LNCaP clone FGC (cell line): ENCODE measurements at regions not wholly inside any gene's neighbourhood (a gene's known extent, or its start where the extent isn't known, plus 50 kb on each side); places are given as distances from the start of the nearest gene placed in this dataset.

Experiments
- DNase-seq: peaks from one replicate; pipeline ENCODE4 v3.0.0-alpha.2; 2011; ENCODE audit warnings: low read depth
- H3K4me3 ChIP-seq: 2 replicates; pipeline ENCODE4 v1.5.1; 2011; ENCODE audit warnings: mild to moderate bottlenecking, low read depth, low read length, control low read depth
- TF ChIP-seq, protein P1 (sequence below): IDR thresholded peaks from 2 replicates; pipeline ENCODE4 v1.5.1; 2012; ENCODE audit warnings: mild to moderate bottlenecking; ENCODE audit not compliant: control insufficient read depth, insufficient read depth; ENCODE audit errors: extremely low read depth

DNA sequence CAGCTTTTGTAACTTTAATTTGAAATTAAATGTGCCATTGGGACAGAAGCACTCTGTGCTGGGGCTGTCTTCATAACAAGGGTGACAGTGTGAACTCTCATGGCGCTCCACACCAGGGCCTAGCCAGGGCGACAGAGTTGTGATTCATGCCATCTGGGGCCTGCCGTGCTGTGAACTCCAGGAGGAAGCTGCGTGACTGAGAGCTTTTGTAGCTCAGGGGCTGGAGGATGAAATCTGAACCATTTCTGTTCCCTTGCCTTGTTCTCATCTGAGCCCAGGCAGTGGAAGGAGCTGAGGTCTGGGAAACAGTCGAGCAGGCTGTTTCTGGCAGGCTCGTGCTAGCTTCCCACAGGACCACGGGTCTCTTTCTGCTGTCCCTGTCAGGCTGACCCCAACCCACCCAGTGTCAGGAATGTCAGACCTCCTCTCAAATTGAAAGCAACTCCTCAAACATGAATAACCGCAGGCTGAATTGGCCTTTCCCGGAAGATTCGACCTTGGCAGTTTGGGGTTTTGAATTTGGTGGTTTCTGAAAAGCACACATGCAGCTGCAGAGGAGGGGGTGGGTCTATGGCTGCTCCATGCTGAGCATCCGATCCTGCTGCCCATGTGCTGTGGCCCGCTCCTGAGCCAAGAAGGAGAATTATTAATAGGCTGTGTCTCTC is 69.2 kb upstream of the RPS23 start:
- DNase-seq: no peak
- no peak overlapping the region for H3K4me3 ChIP-seq
- TF ChIP-seq, protein P1, sequence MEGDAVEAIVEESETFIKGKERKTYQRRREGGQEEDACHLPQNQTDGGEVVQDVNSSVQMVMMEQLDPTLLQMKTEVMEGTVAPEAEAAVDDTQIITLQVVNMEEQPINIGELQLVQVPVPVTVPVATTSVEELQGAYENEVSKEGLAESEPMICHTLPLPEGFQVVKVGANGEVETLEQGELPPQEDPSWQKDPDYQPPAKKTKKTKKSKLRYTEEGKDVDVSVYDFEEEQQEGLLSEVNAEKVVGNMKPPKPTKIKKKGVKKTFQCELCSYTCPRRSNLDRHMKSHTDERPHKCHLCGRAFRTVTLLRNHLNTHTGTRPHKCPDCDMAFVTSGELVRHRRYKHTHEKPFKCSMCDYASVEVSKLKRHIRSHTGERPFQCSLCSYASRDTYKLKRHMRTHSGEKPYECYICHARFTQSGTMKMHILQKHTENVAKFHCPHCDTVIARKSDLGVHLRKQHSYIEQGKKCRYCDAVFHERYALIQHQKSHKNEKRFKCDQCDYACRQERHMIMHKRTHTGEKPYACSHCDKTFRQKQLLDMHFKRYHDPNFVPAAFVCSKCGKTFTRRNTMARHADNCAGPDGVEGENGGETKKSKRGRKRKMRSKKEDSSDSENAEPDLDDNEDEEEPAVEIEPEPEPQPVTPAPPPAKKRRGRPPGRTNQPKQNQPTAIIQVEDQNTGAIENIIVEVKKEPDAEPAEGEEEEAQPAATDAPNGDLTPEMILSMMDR: no peak

- no peak for DNase-seq
- TF ChIP-seq, protein P1: no peak
- H3K4me3 ChIP-seq: no peak overlapping the region
These were observed 68.4 kb upstream of the RPS23 start for GRCh38 chr5:82346399-82347165.

DNA sequence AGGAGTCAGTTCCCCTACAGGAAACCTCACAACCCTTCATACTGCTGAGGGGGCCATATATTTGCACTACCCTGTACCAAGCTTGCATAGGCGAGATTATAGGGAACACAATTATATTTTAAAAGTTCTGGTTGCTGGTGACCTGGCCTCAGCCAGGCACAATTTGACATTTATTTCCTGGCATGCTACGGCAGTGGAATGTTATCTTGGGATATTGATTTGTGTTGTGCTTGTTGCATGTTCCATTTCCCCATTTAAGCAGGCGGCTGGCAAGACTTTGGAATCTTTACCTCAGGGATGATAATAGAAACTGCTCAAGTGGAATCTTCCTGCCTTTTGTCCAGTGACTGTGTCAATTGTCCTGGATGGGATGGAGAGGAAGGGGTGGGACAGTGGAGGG is 67.0 kb upstream of the RPS23 start:
- TF ChIP-seq, protein P1: no peak
- no peak for DNase-seq
- H3K4me3 ChIP-seq: no peak overlapping the region

GRCh38 chr5:82341325-82341724 is 63.2 kb upstream of the RPS23 start:
- H3K4me3 ChIP-seq: no peak overlapping the region
- TF ChIP-seq, protein P1: no peak
- no peak for DNase-seq

- TF ChIP-seq, protein P1: no peak
- no peak overlapping the region for H3K4me3 ChIP-seq
- DNase-seq: no peak
These were observed 62.6 kb upstream of the RPS23 start for GRCh38 chr5:82340799-82341198.

DNA sequence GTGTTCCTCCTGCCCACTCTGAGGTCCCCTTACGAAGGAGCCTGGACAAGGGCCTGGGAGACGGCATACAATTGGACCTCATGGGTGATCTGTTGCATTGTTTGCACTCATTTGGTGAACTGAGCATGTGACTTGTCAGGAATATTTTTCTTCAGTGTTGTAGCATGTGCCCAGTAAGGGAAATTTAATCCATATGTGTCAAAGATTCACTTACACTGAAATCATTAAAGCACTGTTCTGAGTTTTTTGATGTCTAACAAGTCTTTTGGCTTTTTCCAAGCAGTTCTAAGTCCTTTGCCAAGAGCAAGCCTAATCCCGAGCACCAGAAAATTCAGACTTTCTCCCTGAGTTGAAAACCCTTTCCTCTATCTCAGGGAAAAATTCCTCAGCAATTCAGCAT is 61.6 kb upstream of the RPS23 start:
- no peak for DNase-seq
- TF ChIP-seq, protein P1: no peak

More for the DNA sequence above, 61.6 kb upstream of the RPS23 start:
- H3K4me3 ChIP-seq: no peak overlapping the region
